HL-60 (cell line): ENCODE measurements at regions not wholly inside any gene's neighbourhood (a gene's known extent, or its start where the extent isn't known, plus 50 kb on each side); places are given as distances from the start of the nearest gene placed in this dataset.

Experiments
- DNase-seq, 2 experiments: peaks; one replicate each; pipeline ENCODE4 v3.0.0-alpha.2; 2010 to 2020; ENCODE audit warnings: low read depth in 1 of 2, low spot score in 1 of 2
- H3K27ac ChIP-seq: fragments of 250-450 bp; sonication (Bioruptor Pico); replicated peaks from 2 replicates; pipeline ENCODE4 v1.5.1; 2020; ENCODE audit warnings: mild to moderate bottlenecking, moderate library complexity
- H3K27me3 ChIP-seq: fragments of 250-450 bp; sonication (Bioruptor Pico); 2 replicates; pipeline ENCODE4 v1.5.1; 2021; ENCODE audit warnings: mild to moderate bottlenecking, moderate library complexity; ENCODE audit not compliant: insufficient read depth, poor library complexity, severe bottlenecking
- H3K4me3 ChIP-seq: replicated peaks from 2 replicates; pipeline ENCODE4 v1.5.1; 2011; ENCODE audit warnings: mild to moderate bottlenecking, control low read depth, low read length; ENCODE audit not compliant: insufficient read depth
- CTCF ChIP-seq: IDR thresholded peaks from one replicate; pipeline ENCODE4 v1.5.1; 2011; ENCODE audit warnings: low read length, control low read depth, inconsistent platforms; ENCODE audit not compliant: insufficient read depth
- GABPA ChIP-seq: IDR thresholded peaks from 2 replicates; pipeline ENCODE4 v1.6.1; 2012; ENCODE audit warnings: low read depth
- POLR2AphosphoS5 ChIP-seq: IDR thresholded peaks from 2 replicates; pipeline ENCODE4 v1.6.1; 2012; ENCODE audit warnings: low read depth
- REST ChIP-seq: IDR thresholded peaks from 2 replicates; pipeline ENCODE4 v1.6.1; 2012; ENCODE audit warnings: low read depth; ENCODE audit not compliant: insufficient replicate concordance
- SPI1 ChIP-seq: IDR thresholded peaks from 2 replicates; pipeline ENCODE4 v1.6.1; 2012; ENCODE audit warnings: low read depth, mild to moderate bottlenecking, borderline replicate concordance

GRCh38 chr13:79663435-79663834 is 182.5 kb downstream of the NDFIP2 start:
- H3K4me3 ChIP-seq, result no peak overlapping the region
- no peaks in the 10 kb centered on the region for H3K27me3 ChIP-seq
- TF ChIP-seq REST (no peak), GABPA (no peak), CTCF (no peak), POLR2AphosphoS5 (no peak), SPI1 (no peak)
- no peak for DNase-seq
- no peak overlapping the region for H3K27ac ChIP-seq

- TF ChIP-seq SPI1 (peak; percentile 46; the same call in 1 of the 2 replicates), POLR2AphosphoS5 (no peak)
- Histone ChIP-seq H3K27ac (no peak overlapping the region), H3K4me3 (no peak overlapping the region), H3K27me3 (no peaks in the 10 kb centered on the region)
- DNase-seq, result no peak
Observed at GRCh38 chr13:79662882-79663281, 181.9 kb downstream of the NDFIP2 start.

GRCh38 chr13:79660361-79660760 is 179.4 kb downstream of the NDFIP2 start:
- Histone ChIP-seq H3K4me3 (no peak overlapping the region), H3K27ac (no peak overlapping the region), H3K27me3 (no peaks in the 10 kb centered on the region)
- no peak for TF ChIP-seq SPI1
- no peak for TF ChIP-seq REST
- TF ChIP-seq GABPA, result no peak
- no peak for TF ChIP-seq CTCF
- no peak for TF ChIP-seq POLR2AphosphoS5
- no peak for DNase-seq

DNA sequence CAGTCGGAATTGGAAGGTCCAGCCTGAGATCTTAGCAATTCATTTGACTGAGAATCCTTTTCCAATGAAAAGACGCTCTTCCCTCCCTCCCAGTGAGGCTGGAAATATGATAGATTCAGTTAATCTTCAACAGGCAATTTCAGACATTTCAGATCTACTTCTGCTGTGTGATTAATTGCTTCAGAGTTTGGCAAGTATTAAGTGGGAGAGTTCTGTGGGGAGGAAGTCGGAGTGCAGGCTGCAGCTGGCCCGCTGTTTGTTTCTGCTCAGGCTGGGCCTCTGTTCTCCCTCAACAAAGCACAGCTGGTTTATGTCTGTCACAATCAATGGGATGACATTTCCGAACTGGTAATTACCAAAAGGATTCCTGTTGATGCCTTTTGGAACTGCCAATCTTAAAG is 178.2 kb downstream of the NDFIP2 start:
- H3K27ac ChIP-seq, result no peak overlapping the region

More for the DNA sequence above, 178.2 kb downstream of the NDFIP2 start:
- TF ChIP-seq SPI1 (peak; percentile 73), CTCF (no peak), POLR2AphosphoS5 (peak; percentile 51; the same call in 1 of the 2 replicates), REST (no peak), GABPA (no peak)
- DNase-seq, result peak in 1 of 2 experiments; percentile 58
- Histone ChIP-seq H3K4me3 (no peak overlapping the region), H3K27me3 (no peaks in the 10 kb centered on the region)
